NB4 (cell line): ENCODE measurements at regions not wholly inside any gene's neighbourhood (a gene's known extent, or its start where the extent isn't known, plus 50 kb on each side); places are given as distances from the start of the nearest gene placed in this dataset.

Experiments used
- DNase-seq: peaks from one replicate; pipeline ENCODE4 v3.0.0; 2010; ENCODE audit warnings: low read depth
- H3K4me3 ChIP-seq: one replicate; pipeline ENCODE4 v1.5.1; 2011; ENCODE audit warnings: mild to moderate bottlenecking, low read depth, low read length, moderate library complexity
- MYC ChIP-seq: IDR thresholded peaks from 2 replicates; pipeline ENCODE4 v1.6.1; 2011; ENCODE audit warnings: low read depth, low read length
- POLR2A ChIP-seq: IDR thresholded peaks from 2 replicates; pipeline ENCODE4 v1.6.1; 2011; ENCODE audit warnings: mild to moderate bottlenecking; ENCODE audit not compliant: insufficient read length; ENCODE audit errors: extremely low read depth
- TF ChIP-seq, protein P1 (sequence below): IDR thresholded peaks from one replicate; pipeline ENCODE4 v1.5.1; 2012; ENCODE audit warnings: low read depth, low read length
- TF ChIP-seq, protein P2 (sequence below): IDR thresholded peaks from 2 replicates; pipeline ENCODE4 v1.6.1; 2011; ENCODE audit warnings: low read depth, low read length

DNA sequence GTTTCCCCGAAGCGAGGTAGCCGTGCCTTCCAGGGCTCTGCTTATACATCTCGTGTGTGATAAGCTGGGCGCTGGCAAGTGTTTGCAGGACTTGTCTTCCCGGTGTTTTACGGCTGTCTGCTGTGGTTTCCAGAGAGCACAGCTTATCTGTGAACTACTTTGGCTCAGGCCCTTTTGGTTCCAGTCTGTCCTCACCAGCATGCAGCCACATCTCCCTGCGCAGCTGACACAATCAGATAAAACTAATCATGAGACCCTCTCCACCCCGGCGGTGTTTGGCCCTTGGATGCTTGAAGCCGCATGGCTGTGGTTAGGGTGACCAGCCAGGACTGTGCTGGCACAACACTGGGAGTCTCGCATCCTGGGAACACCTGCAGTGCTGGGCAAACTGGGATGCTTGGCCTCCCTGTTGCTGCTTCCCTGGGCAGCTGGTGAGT, 241.8 kb upstream of the FOXQ1 start:
- no peak for DNase-seq
- H3K4me3 ChIP-seq: no peak overlapping the region
- TF ChIP-seq, protein P1, sequence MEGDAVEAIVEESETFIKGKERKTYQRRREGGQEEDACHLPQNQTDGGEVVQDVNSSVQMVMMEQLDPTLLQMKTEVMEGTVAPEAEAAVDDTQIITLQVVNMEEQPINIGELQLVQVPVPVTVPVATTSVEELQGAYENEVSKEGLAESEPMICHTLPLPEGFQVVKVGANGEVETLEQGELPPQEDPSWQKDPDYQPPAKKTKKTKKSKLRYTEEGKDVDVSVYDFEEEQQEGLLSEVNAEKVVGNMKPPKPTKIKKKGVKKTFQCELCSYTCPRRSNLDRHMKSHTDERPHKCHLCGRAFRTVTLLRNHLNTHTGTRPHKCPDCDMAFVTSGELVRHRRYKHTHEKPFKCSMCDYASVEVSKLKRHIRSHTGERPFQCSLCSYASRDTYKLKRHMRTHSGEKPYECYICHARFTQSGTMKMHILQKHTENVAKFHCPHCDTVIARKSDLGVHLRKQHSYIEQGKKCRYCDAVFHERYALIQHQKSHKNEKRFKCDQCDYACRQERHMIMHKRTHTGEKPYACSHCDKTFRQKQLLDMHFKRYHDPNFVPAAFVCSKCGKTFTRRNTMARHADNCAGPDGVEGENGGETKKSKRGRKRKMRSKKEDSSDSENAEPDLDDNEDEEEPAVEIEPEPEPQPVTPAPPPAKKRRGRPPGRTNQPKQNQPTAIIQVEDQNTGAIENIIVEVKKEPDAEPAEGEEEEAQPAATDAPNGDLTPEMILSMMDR: no peak
- TF ChIP-seq POLR2A (no peak), MYC (no peak)
- TF ChIP-seq, protein P2, sequence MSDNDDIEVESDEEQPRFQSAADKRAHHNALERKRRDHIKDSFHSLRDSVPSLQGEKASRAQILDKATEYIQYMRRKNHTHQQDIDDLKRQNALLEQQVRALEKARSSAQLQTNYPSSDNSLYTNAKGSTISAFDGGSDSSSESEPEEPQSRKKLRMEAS: no peak

DNA sequence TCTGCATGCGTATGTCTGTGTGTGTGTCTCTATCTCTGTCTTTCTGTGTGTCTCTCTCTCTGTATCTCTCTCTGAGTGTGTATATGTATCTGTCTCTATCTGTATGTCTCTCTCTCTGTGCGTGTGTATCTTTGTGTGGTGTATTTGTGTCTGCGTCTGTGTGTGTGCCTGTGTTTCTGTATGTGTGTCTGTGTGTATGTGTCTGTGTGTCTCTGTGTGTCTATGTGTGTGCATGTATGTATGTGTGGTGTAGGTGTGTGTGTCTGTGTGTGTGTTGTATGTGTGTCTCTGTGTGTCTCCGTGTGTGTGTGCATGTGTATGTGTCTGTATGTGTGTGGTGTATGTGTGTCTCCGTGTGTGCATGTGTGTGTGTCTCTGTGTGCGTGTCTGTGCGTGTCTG, 243.0 kb upstream of the FOXQ1 start:
- DNase-seq: no peak
- H3K4me3 ChIP-seq: no peak overlapping the region
- TF ChIP-seq POLR2A (no peak), MYC (no peak)
- TF ChIP-seq, protein P1: no peak
- TF ChIP-seq, protein P2: no peak

DNA sequence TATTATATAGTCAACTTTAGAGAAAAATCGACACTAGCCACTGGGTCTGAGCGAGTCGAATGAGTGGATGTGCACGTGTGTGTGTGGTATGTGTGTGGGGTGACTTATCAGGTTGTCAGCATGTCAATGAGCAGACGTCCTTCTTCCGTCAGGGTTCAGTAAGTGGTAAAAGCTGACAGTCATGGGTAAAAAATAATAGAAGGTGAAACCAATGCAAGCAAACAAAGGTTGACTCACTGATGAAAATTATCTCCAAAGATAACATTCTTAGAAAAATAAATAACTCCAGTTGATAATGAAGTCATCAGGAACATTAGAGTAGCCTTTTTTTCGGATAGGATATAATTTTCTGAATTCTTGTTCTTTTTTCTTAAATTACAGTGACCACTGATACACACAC, 243.8 kb upstream of the FOXQ1 start:
- DNase-seq: no peak
- TF ChIP-seq, protein P2: no peak
- no peak for TF ChIP-seq MYC
- no peak overlapping the region for H3K4me3 ChIP-seq

DNA sequence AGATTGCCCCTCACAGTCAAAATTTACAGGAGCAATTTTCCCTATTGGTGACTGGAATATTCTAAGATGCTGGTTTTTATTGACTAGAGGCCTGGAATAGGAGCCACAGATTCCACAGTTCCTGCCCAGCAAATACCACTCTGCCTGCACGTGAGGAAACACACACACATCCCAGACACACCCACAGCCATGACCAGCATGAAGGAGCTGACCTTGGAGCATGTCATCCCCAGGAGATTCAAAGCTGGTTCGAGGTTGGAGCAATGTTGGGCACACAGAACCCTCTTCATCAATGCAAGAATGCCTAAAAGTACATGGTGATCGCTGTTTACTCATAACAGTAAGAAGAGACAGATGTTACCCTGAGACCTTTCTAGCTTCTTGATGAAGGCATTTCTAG, 244.6 kb upstream of the FOXQ1 start:
- DNase-seq: no peak
- TF ChIP-seq MYC: no peak
- TF ChIP-seq, protein P2: no peak
- H3K4me3 ChIP-seq: no peak overlapping the region

DNA sequence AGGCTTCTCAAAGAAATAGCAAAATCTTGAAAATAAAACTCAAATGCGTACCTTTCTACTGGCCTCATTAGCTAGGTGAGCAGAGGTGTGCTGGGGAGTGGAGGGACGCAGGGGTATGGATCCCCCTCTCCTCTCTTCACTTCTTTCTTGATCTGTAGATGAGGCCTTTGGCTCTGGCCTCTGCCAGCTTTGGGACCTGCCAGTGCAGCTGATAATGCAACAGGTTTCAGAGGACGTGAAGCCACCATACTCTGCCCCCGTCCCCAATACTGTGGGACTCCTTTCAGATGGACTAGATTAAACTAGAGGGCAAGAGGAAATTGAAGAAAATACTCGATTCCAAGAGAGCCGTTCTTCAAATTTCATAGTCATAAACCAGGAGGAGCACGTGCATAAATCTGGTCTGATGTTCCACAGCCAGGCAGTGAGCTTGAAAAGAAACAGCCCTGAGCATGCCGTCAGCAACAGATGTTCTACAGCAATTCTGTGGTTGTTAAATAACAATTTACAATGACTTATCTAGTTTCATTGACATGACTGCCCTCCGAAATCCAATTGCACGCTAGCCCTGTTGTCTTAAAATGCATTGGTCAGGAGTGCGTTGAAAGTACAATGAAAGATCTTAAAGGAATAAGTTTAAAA, 245.3 kb upstream of the FOXQ1 start:
- no peak for DNase-seq
- TF ChIP-seq MYC: no peak
- TF ChIP-seq POLR2A: no peak
- TF ChIP-seq, protein P2: no peak
- TF ChIP-seq, protein P1: no peak
- H3K4me3 ChIP-seq: no peak overlapping the region

DNA sequence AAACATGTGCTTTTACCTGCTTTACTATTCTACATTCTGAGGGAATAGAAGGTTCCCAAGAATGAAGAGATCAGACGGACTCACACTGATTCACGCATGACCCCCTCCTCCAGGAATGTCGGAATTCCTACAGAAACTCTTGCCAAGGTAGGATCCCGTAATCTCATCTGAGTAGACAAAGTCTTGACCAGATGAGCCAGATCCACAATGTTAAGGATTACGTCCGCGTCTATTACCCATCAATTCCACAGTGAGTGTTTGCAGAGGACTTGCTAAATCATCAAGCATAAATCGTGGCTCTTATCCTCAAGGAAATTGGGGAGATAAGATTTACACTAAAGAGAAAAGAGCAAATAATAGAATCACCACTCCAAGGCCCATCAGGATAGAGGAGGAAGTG, 245.9 kb upstream of the FOXQ1 start:
- TF ChIP-seq, protein P2: no peak
- TF ChIP-seq, protein P1: no peak
- TF ChIP-seq POLR2A: no peak
- TF ChIP-seq MYC: no peak
- no peak overlapping the region for H3K4me3 ChIP-seq
- DNase-seq: no peak
